ENCODE measurements at regions not wholly inside any gene's neighbourhood (a gene's known extent, or its start where the extent isn't known, plus 50 kb on each side); places are given as distances from the start of the nearest gene placed in this dataset.

DNA sequence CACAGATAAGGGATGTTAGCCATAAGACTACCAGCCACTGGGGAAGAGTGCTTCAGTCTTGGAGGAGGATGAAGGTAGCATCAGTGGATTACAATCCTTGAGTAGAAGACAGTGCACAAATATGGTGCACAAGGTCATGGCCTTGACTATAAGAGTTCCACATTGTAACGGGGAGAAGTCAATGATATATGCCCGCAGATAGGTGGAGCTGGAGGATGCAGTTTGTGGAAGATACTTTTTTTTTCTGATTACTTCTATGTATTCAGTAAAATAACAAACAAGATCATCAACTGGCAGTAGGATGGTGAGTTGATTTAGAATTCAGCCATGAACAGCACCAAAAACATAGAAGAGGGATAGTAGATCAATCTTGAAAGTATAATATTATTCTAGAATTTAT lies 926.8 kb upstream of the MIR17HG start:
- Mint-ChIP-seq H3K4me3 (no peak overlapping the region), H3K36me3 (peaks cover 9% of the 10 kb centered on the region), H3K9me3 (peaks cover 17% of the 10 kb centered on the region), H3K27ac (no peak overlapping the region), H3K27me3 (no peaks in the 10 kb centered on the region), H3K4me1 (ENCODE audit: low read depth in 2 of 2) (no peaks in the 10 kb centered on the region)
- DNase-seq (ENCODE audit: low spot score) = no peak
- ATAC-seq = no peak

DNA sequence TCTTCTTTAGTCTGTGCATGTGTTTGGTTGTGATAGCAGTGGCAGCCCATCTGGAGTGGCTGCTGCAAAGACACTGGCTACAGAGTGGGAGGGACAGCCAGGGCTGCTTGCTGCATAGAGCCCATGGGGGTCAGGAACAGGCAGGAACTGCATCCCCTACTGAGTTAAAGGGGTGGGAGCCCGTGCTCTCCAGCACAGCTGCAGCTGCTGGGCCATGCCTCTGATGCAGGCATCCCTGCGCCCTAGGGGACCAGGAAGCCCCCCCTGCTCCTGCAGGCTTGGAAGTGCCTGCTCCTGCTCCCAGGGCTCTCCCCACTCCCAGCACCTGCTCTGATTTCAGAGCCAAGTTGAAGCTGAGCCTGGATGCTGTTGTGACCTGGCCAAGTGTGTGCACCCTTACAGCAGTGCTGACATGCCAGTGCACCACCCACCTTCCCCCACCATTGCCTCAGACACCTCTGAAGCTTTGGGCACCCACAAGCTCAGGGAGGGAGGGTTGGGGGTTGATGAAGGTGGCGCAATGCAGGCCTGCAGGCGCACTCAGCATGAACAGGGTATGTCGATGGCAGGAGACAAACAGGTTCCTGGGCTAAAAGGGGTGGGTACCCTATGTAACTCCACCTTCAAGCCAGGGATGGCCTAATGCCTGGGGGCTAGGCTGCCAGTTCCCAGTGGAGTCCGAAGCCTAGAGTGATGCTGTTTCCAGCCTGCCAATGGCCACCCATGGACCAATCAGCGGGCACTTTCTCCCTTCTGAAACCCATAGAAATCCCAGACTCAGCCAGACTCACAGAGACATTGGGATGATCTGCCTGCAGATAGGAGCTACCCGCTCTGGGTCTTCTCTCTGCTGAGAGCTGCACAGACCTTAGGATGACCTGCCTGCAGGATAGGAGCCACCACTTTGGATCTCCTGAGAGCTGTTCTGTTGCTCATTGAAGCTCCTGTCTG lies 919.9 kb upstream of the MIR17HG start:
- ATAC-seq = peak in 1 of 2 donors; percentile 43
- Mint-ChIP-seq H3K27me3 (no peaks in the 10 kb centered on the region), H3K4me1 (ENCODE audit: low read depth in 2 of 2) (no peaks in the 10 kb centered on the region), H3K36me3 (no peaks in the 10 kb centered on the region), H3K9me3 (peaks cover 13% of the 10 kb centered on the region), H3K27ac (no peak overlapping the region), H3K4me3 (no peak overlapping the region)
- DNase-seq (ENCODE audit: low spot score) = no peak

DNA sequence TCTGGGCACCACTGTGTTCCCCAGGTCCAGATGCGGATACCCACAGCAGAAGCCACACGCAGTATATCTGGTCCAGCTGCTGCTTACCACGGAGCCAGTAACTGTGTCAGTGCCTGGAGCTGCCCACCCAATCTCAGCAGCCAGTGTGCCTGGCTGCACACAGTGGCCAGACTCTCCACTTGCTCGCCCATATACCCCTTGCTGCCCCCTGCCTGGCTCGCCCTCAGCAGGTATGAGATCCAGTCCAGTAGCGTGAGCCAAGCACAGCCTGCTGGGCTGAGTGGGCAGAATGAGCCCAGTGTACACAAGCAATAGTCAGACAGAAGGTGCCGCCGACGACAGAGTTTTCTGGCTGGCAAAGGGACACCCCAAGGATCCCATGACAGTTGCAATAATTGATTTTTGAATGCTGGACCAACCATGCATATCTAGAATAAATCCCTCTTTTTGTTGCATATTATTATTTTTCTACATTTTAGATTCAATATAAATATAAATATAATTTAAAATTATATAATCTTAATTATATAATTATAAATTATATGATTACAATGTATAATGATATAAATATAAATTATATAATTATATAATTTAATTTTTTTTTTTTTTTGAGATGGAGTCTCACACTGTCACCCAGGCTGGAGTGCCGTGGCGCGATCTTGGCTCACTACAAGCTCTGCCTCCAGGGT lies 918.8 kb upstream of the MIR17HG start:
- no peak for DNase-seq (ENCODE audit: low spot score)
- Mint-ChIP-seq H3K4me3 (no peak overlapping the region), H3K27me3 (no peaks in the 10 kb centered on the region), H3K27ac (no peak overlapping the region), H3K4me1 (ENCODE audit: low read depth in 2 of 2) (no peaks in the 10 kb centered on the region), H3K36me3 (no peaks in the 10 kb centered on the region), H3K9me3 (peaks cover 13% of the 10 kb centered on the region)
- ATAC-seq = no peak

DNA sequence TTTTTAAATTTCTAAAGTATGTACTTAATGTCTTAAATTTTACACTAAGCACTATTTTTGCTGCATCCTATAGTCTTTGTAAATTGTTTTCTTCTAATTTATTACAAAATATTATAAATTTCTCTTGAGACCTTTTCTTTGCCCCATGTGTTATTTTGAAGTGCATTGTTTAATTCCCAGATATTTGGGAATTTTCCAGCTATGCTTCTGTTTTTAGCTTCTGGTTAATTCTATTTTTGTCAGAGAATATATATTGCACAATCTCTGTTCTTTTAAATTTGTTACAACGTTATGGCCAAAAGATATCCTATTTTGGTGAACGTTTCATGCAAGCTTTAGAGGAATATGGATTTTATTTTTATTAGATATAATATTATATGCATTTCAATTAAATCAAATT lies 917.4 kb upstream of the MIR17HG start:
- no peaks in the 10 kb centered on the region for H3K27me3 Mint-ChIP-seq
- no peaks in the 10 kb centered on the region for H3K36me3 Mint-ChIP-seq

DNA sequence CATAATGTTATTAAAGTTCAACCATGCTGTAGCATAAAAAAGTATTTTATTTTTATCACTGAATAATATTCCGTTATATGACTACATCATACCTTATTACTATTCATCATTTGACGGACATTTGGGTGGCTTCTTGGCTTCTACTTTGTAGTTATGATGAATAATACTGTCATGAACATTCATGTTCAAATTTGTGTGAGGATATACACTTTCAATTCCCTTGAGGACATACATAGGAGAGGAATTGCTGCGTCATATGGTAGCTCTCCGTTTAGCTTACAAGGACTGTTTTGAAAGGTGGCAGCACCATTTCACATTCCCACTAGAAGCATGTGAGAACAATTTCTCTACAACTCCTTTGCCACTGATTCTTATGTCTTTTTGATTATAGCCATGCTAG lies 910.8 kb upstream of the MIR17HG start:
- Mint-ChIP-seq H3K36me3 (peaks cover 4% of the 10 kb centered on the region), H3K27ac (no peak overlapping the region), H3K4me1 (ENCODE audit: low read depth in 2 of 2) (no peaks in the 10 kb centered on the region), H3K27me3 (no peaks in the 10 kb centered on the region), H3K4me3 (no peak overlapping the region), H3K9me3 (peaks cover 11% of the 10 kb centered on the region)
- no peak for ATAC-seq
- no peak for DNase-seq (ENCODE audit: low spot score)

More for the DNA sequence above, 917.4 kb upstream of the MIR17HG start:
- Mint-ChIP-seq H3K4me1 (ENCODE audit: low read depth in 2 of 2) (no peaks in the 10 kb centered on the region), H3K4me3 (no peak overlapping the region), H3K9me3 (peaks cover 13% of the 10 kb centered on the region), H3K27ac (no peak overlapping the region)
- no peak for ATAC-seq
- no peak for DNase-seq (ENCODE audit: low spot score)

DNA sequence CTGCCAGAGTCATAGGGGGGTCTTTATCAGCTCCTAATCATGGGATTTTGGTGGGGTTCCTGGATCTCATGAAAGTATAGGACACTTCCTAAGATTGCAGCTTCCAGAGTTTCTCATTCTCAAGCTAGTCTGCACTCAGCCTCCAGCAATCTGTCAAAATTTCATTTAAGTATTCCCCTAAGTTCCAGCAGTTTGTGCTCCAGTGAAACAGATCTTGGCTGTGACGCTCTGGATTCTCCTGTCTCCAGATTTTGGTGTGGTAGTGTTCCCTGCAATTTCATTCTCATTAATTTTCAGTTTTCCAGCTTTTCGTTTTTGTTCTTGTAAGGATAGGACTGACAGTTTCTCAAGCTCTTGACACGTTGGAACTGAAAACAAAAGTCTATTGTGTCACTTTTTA lies 908.9 kb upstream of the MIR17HG start:
- DNase-seq (ENCODE audit: low spot score) (no peak), ATAC-seq (no peak)
- Mint-ChIP-seq H3K4me3 (no peak overlapping the region), H3K27ac (no peak overlapping the region), H3K27me3 (no peaks in the 10 kb centered on the region), H3K4me1 (ENCODE audit: low read depth in 2 of 2) (no peaks in the 10 kb centered on the region), H3K9me3 (peaks cover 11% of the 10 kb centered on the region), H3K36me3 (peaks cover 4% of the 10 kb centered on the region)

DNA sequence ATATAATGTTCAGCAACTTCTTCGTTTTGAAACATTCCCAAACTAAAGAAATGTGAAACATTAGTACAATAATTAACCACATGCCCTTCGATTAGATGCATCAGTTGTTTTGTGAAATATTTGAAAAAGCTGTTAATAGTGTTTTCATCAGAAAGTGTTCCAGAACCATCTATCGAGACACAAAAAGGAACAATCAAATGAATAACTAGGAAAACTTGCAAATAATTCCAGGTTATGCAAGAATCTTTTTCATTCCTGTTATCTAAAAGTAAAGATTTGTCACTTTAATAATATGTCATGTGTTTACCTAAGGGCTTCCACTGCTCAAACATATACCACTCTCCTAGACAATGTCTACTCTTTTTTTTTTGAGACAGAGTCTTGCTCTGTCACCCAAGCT lies 904.2 kb upstream of the MIR17HG start:
- Mint-ChIP-seq H3K4me1 (ENCODE audit: low read depth in 2 of 2) (no peaks in the 10 kb centered on the region), H3K27me3 (no peaks in the 10 kb centered on the region), H3K36me3 (peaks cover 4% of the 10 kb centered on the region), H3K4me3 (no peak overlapping the region), H3K27ac (no peak overlapping the region), H3K9me3 (peaks cover 10% of the 10 kb centered on the region)
- no peak for DNase-seq (ENCODE audit: low spot score)
- no peak for ATAC-seq

DNA sequence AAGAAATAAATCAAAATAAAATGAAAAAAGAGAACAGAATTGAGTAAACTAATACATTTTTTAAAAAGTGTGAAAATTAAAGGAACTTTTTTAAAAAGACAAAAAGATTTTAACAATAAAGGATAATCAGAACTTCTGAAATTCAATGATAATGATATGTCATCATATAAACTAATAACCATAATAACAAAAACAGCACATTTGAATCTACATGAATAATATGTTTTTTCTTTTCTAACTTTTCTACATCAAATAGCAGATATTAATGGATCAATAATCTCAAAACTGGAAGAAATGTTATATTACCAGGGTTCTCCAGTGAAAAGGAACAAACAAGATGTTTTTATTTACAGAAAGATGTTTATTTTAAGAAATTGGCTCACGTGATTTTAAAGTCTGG lies 903.3 kb upstream of the MIR17HG start:
- ATAC-seq = no peak
- Mint-ChIP-seq H3K9me3 (peaks cover 6% of the 10 kb centered on the region), H3K27ac (no peak overlapping the region), H3K27me3 (no peaks in the 10 kb centered on the region), H3K4me1 (ENCODE audit: low read depth in 2 of 2) (no peaks in the 10 kb centered on the region), H3K4me3 (no peak overlapping the region), H3K36me3 (no peaks in the 10 kb centered on the region)
- no peak for DNase-seq (ENCODE audit: low spot score)

DNA sequence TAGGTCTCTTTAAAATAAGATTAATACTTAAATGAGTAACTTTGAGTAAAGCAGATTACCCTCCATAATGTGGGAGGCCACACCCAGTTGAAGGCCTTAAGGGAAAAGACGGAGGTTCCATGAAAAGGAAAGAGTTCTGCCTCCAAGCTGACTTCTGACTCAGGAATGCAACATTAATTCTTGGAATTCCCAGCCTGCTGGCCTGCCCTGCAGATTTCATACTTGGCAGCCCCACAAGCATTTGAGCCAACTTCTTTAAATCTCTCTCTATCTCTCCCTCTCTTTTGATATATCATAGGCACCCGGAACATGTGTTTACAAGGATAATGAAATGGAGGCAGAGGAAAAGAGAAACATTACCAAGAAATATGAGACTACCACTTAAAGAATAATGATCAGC lies 902.3 kb upstream of the MIR17HG start:
- no peak for DNase-seq (ENCODE audit: low spot score)
- no peaks in the 10 kb centered on the region for H3K36me3 Mint-ChIP-seq
- no peak overlapping the region for H3K4me3 Mint-ChIP-seq
- no peak overlapping the region for H3K27ac Mint-ChIP-seq
- H3K27me3 Mint-ChIP-seq = no peaks in the 10 kb centered on the region
- H3K4me1 Mint-ChIP-seq (ENCODE audit: low read depth in 2 of 2) = no peaks in the 10 kb centered on the region
- peaks cover 6% of the 10 kb centered on the region for H3K9me3 Mint-ChIP-seq
- ATAC-seq = no peak

DNA sequence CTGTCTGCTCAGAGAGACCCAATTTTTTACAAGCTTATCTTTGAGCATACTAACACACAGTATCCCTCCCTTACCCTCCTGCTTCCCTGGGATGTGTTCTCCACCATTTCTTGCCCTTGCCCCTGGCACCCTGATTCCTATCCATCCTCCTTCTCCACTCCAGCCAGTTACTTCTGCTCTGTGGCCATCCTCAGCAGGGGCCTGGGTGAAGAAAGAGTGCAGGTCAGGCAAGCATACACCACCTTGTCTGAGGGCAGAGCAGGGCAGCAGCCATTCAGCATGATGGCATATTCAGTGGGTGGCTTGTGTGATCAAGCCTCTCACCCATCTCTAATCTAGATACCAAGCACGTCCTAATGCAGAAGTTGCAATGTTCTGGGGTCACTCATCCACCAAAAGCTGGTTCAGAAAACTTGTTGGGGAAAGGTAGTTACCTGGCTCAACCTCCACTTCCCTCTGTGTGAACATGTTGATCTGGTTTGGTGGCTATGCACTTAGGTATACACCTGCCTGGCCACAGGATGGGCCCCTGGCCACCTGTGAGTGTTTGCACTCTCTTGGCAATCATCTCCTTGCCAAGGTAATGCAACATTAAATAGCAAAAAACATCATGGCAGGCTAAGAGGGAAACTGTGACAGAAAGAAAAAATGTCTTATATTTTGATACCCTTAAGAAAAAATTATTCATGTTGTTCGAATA lies 900.3 kb upstream of the MIR17HG start:
- Mint-ChIP-seq H3K27me3 (no peaks in the 10 kb centered on the region), H3K36me3 (no peaks in the 10 kb centered on the region), H3K4me3 (no peak overlapping the region), H3K27ac (no peak overlapping the region), H3K4me1 (ENCODE audit: low read depth in 2 of 2) (no peaks in the 10 kb centered on the region), H3K9me3 (peaks cover 3% of the 10 kb centered on the region)
- DNase-seq (ENCODE audit: low spot score) (no peak), ATAC-seq (no peak)

DNA sequence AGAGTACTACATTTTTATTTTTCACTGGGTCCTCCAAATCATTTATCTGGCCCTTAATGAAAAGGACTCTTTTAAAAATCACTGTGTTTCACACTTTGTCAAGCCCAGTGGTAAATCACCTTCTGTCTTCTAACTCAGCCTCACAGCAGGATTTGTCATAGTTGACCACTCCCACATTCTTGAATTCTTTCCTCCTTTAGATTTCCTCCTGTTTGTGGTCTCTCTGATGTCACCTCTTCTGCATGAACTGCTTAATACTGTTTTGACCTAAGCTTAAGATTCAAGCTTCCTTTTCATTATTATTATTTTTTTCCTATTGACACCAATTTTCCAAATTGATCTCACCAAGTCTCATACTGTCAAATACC lies 899.8 kb upstream of the MIR17HG start:
- Mint-ChIP-seq H3K4me1 (ENCODE audit: low read depth in 2 of 2) (no peaks in the 10 kb centered on the region), H3K9me3 (peaks cover 3% of the 10 kb centered on the region), H3K4me3 (no peak overlapping the region), H3K27ac (no peak overlapping the region), H3K27me3 (no peaks in the 10 kb centered on the region), H3K36me3 (no peaks in the 10 kb centered on the region)
- no peak for ATAC-seq
- no peak for DNase-seq (ENCODE audit: low spot score)

DNA sequence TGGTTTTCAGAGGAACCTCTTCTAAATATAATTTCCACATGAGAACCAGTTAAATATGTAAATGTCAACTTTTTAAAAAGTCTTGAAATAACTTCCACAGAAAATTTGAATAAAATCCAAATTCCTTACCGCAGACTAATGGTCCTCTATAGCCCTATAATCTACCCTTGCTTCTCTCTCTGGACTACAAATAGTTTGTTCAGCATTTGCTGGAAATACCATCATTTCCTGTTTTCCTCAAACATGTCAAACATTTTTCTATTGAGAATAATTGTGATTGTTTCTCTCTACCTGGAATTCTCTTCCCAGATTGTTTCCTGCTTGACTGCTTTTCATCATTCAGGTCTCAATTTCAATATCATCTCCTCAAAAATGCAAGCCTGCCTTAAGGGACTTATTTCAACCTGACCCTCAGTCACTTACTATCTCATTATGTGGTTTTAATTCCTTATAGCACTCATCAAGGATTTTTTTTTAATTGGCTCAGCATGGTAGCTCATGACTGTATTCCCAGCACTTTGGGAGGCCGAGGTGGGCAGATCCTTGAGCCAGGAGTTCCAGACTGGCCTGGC lies 898.9 kb upstream of the MIR17HG start:
- ATAC-seq = no peak
- peaks cover 3% of the 10 kb centered on the region for H3K9me3 Mint-ChIP-seq
- H3K27me3 Mint-ChIP-seq = no peaks in the 10 kb centered on the region
- H3K4me1 Mint-ChIP-seq (ENCODE audit: low read depth in 2 of 2) = no peaks in the 10 kb centered on the region
- H3K4me3 Mint-ChIP-seq = no peak overlapping the region
- DNase-seq (ENCODE audit: low spot score) = no peak
- no peaks in the 10 kb centered on the region for H3K36me3 Mint-ChIP-seq
- H3K27ac Mint-ChIP-seq = no peak overlapping the region

DNA sequence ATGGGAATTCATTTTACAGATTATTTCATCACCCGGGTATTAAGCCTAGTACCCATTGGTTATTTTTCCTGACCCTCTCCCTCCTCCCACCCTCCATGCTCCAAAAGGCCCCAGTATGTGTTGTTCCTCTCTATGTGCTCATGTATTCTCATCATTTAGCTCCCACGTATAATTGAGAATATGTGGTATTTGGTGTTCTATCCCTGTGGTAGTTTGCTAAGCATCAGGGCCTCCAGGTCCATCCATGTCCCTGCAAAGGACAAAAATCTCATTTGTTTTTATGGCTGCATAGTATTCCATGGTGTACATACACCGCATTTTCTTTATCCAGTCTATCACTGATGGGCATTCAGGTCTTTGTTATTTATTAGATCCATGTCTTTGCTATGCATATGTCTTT lies 894.1 kb upstream of the MIR17HG start:
- H3K4me3 Mint-ChIP-seq = no peak overlapping the region
- H3K36me3 Mint-ChIP-seq = no peaks in the 10 kb centered on the region
- H3K9me3 Mint-ChIP-seq = no peaks in the 10 kb centered on the region
- no peak overlapping the region for H3K27ac Mint-ChIP-seq
- H3K27me3 Mint-ChIP-seq = no peaks in the 10 kb centered on the region
- ATAC-seq (no peak), DNase-seq (ENCODE audit: low spot score) (no peak)
- no peaks in the 10 kb centered on the region for H3K4me1 Mint-ChIP-seq (ENCODE audit: low read depth in 2 of 2)

All from natural killer cell treated with Interleukin-12 subunit alpha and Interleukin-12 subunit beta and Interleukin-15 and Interleukin-18, amount 100 ng/mL, for 72 hours (primary cell).